GM10266 (cell line): ENCODE measurements at regions not wholly inside any gene's neighbourhood (a gene's known extent, or its start where the extent isn't known, plus 50 kb on each side); places are given as distances from the start of the nearest gene placed in this dataset.
"Not testable (repeated sequence)": the region's sequence is repeated elsewhere in the genome, so short reads cannot be mapped to it uniquely, and the experiment has no call there.

ENCODE experiments used
- DNase-seq: peaks from one replicate; pipeline ENCODE4 v3.0.0; 2012; ENCODE audit errors: extremely low spot score
- TF ChIP-seq, protein P1 (sequence below): IDR thresholded peaks from 2 replicates; pipeline ENCODE4 v1.5.1; 2012; ENCODE audit warnings: mild to moderate bottlenecking, low read depth; ENCODE audit not compliant: control insufficient read depth, insufficient read depth; ENCODE audit errors: missing control alignments

DNA sequence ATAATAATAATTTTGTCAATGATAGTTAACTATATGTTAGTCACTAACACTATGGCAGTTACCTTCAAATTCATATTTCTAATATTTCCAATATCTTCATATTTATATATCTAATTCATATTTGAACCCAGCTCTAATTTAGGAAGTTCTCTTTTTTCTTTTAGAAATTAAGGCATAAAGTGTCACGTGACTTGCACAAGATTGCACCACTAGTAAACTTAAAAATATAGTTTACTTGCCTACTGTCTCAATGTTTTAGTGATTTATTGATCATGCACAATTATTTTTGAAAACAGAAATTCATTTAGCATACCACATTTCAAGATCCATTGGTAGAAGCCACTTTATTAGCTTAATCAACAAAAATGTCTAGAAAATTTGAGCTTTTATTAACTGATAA, 508.7 kb upstream of the ZNF337 start:
- no peak for DNase-seq
- TF ChIP-seq, protein P1, sequence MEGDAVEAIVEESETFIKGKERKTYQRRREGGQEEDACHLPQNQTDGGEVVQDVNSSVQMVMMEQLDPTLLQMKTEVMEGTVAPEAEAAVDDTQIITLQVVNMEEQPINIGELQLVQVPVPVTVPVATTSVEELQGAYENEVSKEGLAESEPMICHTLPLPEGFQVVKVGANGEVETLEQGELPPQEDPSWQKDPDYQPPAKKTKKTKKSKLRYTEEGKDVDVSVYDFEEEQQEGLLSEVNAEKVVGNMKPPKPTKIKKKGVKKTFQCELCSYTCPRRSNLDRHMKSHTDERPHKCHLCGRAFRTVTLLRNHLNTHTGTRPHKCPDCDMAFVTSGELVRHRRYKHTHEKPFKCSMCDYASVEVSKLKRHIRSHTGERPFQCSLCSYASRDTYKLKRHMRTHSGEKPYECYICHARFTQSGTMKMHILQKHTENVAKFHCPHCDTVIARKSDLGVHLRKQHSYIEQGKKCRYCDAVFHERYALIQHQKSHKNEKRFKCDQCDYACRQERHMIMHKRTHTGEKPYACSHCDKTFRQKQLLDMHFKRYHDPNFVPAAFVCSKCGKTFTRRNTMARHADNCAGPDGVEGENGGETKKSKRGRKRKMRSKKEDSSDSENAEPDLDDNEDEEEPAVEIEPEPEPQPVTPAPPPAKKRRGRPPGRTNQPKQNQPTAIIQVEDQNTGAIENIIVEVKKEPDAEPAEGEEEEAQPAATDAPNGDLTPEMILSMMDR: no peak

DNA sequence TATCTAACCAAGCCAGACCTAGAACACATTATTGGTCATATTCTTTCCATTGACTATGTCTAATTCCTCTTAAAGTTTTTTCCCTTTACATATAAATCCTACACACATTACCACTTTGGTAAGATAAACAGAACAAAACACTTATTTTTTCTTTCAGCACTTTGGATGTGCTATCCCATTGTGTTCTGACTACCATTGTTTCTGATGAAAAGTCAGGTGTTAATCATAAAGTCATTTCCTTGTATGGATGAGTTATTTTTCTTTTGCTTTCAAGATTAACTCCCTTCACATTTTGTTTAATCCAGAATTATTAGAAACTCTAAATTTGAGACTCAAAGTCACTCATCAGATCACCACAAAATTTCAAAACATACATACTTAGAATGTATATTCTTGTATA, 504.4 kb upstream of the ZNF337 start:
- DNase-seq: not testable (repeated sequence)

DNA sequence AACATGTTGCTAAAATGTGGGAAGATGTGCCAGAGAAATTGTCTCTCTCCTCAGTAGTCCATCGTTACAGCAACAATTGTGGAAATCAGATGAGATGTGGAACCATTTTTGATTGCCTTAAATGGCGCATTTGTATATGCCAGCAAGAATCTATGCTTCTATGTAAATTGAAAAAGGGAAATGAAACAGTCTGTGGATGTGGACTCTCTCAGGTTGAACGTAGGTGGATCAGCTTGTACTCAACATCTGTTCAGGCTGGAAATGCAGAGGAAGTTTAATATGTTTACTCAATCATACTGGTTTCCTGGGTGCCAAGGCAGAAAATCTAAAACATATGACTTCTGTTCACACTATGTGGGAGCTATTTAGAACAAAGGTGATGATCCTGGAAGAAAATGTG, 490.7 kb upstream of the ZNF337 start:
- DNase-seq: not testable (repeated sequence)

DNA sequence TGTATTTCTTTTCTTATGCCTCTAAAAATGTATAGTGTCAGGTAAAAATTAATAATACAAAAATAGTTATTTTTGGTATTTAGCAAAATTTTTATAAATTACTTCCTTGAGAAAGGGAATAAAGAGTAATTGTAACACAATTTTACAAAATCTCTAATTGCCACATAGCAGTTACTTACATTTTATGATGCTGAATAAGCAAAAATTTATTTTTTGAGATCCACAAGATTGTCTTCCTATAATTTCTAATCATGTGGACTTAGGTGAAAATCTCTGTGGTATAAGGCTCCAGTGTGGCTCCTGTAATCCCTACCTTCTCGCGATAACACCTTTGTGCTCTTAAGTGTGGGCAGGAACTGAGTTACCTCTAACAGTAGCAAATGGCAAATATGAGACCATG, 487.1 kb upstream of the ZNF337 start:
- not testable (repeated sequence) for DNase-seq

DNA sequence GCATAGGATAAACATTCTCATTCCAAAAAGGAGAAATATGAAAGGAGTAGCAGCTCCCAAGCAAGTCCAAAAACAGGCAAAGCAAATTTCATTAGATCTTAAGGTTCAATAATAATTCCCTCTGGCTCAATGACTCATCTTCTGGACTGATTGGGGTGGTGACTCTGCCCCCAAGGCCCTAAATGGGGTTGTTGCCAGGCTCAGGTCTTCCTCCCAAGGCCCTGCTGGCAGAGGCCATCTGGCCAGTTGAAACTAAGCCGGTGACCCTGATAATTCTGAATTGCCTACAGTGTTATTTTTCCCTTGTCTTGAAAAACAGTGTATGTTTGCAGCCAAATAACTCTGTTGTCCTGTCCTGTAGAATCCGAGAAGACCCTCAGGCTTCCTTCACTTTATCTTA, 484.7 kb upstream of the ZNF337 start:
- DNase-seq: not testable (repeated sequence)

DNA sequence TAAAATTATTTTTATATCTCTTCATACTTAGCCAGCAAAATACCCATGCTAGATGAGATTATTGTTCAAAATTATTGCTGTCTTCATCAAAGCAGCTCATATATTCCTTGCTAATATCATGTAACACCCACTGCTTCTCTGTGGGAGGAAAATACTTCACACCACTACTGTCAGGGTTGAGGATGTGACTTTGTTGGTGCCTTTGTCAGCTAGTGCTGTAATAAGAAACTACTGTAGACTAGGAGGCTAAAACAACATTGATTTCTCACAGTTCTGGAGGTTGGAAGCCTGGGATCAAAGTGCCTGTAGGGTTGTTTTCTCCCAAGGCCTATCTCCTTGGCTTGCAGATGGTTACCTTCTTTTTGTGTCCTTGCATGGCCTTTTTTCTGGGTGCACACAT, 475.2 kb upstream of the ZNF337 start:
- DNase-seq: not testable (repeated sequence)

DNA sequence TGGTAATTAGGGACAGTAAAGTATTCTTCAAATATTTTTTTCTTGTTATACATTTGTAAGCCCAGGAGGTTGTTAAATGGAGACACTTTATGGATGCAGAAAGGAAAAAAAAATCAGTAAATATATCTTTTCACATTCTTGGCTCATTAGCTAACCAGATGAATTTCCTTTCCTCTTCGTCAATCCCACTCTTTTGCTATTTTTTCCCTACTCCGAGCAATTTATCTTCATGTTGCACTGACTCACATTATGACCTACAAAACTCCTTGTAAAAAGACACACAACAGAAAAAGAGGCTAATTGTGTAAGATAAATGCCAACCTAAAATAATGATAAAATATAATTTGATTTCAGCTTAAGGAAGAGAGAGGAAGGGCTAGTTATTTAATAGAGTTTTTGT, 472.9 kb upstream of the ZNF337 start:
- no peak for DNase-seq
- TF ChIP-seq, protein P1: no peak

DNA sequence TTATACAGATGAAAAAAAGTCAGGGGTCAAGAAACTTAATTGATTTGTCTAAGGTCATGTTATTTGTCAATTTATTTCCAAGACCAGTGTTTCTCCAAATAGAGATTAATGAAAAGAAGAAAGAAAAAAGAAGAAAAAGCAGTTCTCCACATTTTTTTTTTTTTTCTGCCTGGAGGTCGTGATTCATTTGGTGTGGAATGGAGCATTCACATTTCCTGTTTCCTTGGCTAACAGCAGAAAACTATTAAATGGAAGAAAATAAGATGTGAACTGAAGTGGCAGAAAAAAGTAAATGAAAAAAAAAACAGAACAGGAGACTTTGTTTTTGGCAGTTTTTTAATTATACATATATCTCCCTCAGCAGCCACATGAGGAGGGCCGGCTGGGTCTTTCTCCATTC, 470.8 kb upstream of the ZNF337 start:
- no peak for DNase-seq
- TF ChIP-seq, protein P1: no peak

DNA sequence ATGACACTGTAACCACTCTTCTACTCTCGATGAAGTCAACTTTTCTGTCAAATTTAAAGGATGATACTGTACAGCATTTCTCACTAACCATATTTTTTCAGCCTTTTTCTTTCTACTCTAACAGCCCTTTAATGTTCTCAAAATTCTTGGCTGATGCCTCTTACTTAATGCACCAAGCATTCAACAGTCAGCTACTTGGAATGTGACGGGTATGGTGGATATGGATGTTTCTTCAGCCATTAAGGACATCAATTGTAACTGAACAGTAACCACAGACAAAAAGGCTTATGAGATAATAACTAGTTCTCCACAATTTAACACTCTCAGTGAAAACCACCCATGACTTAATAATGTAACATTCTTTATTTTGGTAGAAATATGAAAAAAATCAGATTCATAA, 467.2 kb upstream of the ZNF337 start:
- TF ChIP-seq, protein P1: no peak
- no peak for DNase-seq

DNA sequence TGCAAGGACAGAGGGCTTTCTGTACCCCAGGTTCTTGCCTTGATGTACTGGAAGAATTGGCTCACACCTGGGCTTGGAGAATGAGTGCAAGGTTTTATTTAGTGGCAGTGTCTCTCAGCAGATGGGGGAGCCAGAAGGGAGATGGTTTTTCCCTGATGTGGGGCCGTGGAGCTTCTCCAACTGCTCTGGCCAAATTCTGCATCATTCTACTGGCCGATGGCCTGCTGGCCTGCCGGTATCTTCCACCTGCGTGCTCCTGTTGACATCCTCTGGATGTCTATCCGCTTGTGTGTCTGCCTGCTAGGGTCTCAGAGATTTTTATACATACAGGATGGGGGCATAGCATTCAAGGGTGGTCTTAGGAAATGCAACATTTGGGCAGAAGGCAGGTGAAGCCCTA, 466.5 kb upstream of the ZNF337 start:
- DNase-seq: not testable (repeated sequence)

DNA sequence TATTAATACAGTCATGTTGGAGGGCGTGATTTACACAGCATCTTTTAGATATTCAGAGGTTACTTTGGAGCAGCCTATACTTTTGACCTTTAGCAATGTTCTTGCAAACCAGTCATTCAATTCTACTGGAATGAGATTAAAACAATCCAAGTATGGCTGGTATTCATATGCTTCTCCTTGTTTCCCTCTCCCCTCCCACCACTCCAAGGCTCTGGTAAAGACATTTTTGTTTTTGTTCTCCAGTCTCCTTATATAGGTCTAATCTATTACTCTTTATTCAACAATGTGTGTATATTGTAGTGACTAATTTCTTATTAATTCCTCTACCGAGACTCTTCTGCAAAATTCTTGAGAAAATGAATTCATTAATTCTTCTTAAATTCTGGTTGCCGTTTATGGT, 465.1 kb upstream of the ZNF337 start:
- not testable (repeated sequence) for DNase-seq

DNA sequence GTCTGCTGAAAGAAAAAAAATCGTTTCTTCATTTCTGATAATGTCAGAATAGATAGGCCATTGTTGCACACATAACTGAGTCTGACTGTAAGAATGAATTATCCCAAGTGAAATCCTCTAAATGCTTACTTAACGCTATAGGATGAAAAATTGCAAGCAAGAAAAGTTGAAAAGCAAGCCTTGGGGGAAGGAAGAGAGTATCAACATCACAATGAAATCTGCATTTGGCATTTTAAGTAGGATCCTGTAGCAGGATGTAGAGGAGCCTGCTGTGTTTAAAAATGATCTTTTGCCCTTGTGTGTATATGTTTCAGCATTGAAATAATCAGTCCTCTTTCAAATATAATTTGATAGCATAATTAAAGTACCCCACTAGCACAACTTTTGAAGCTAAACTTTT, 464.3 kb upstream of the ZNF337 start:
- not testable (repeated sequence) for DNase-seq
